ENCODE measurements at regions not wholly inside any gene's neighbourhood (a gene's known extent, or its start where the extent isn't known, plus 50 kb on each side); places are given as distances from the start of the nearest gene placed in this dataset.

DNA sequence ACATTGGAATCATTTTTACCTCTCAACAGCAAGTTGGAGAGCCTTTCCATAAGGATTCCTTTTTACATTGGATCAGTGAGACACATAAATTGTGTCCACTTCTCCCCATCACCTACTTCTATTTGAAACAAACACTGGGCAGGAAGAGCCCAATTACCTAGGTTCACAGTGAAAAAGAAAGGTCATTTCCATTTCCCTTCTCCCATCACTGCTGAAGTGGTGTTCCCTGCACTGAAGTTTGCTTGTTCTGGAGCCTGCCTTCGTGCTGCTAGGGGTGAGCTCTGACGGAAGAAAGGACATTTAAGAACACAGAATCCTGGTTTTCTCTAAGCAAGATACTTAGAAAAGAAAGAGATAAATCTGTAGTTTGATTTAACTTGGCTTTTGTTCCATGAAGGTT lies 123.8 kb upstream of the ZBTB20 start:
- TF ChIP-seq EP300 (IDR thresholded peaks at IDR 0.05) (no peak), CTCF (IDR thresholded peaks at IDR 0.05) (no peak), POLR2AphosphoS5 (IDR thresholded peaks at IDR 0.05) (no peak)
